ENCODE measurements at regions not wholly inside any gene's neighbourhood (a gene's known extent, or its start where the extent isn't known, plus 50 kb on each side); places are given as distances from the start of the nearest gene placed in this dataset.
A peak's percentile ranks its signal among the peaks of the same experiment; 100 is the strongest.

GRCh38 chr9:694403-695154 lies 146.9 kb upstream of the DMRT1 start:
- no peak for DNase-seq

- DNase-seq = no peak
These were observed 146.2 kb upstream of the DMRT1 start for GRCh38 chr9:695252-695651.

- DNase-seq = no peak
These were observed 144.9 kb upstream of the DMRT1 start for GRCh38 chr9:696332-697323.

GRCh38 chr9:698276-698675 lies 143.2 kb upstream of the DMRT1 start:
- no peak for DNase-seq

GRCh38 chr9:698954-699353 lies 142.5 kb upstream of the DMRT1 start:
- no peak for DNase-seq

- DNase-seq = no peak
These were observed 142.1 kb upstream of the DMRT1 start for GRCh38 chr9:699396-699795.

GRCh38 chr9:700365-701282 lies 140.9 kb upstream of the DMRT1 start:
- DNase-seq = no peak

GRCh38 chr9:703392-703791 lies 138.1 kb upstream of the DMRT1 start:
- DNase-seq = no peak

- DNase-seq = no peak
These were observed 135.4 kb upstream of the DMRT1 start for GRCh38 chr9:706073-706472.

- DNase-seq = peak; percentile 44
These were observed 134.7 kb upstream of the DMRT1 start for GRCh38 chr9:706606-707459.

GRCh38 chr9:708182-708550 lies 133.3 kb upstream of the DMRT1 start:
- no peak for DNase-seq

- no peak for DNase-seq
These were observed 132.7 kb upstream of the DMRT1 start for GRCh38 chr9:708551-709432.

GRCh38 chr9:710951-711745 lies 130.3 kb upstream of the DMRT1 start:
- no peak for DNase-seq

GRCh38 chr9:711761-712553 lies 129.5 kb upstream of the DMRT1 start:
- DNase-seq = no peak

- DNase-seq = no peak
These were observed 128.9 kb upstream of the DMRT1 start for GRCh38 chr9:712643-713042.

- DNase-seq = no peak
These were observed 128.4 kb upstream of the DMRT1 start for GRCh38 chr9:713091-713490.

GRCh38 chr9:714675-715074 lies 126.8 kb upstream of the DMRT1 start:
- no peak for DNase-seq

GRCh38 chr9:715300-715699 lies 126.2 kb upstream of the DMRT1 start:
- no peak for DNase-seq

GRCh38 chr9:715743-716400 lies 125.6 kb upstream of the DMRT1 start:
- no peak for DNase-seq

Data from activated CD4-positive, alpha-beta T cell treated with anti-CD3 and anti-CD28 coated beads, Interleukin-2, Interleukin-6, amounts not matched to agents 100 ng/mL and 50 ng/mL, durations not matched to agents 16 hours and 8 hours (primary cell).